HG03045 (cell line): ENCODE measurements at regions not wholly inside any gene's neighbourhood (a gene's known extent, or its start where the extent isn't known, plus 50 kb on each side); places are given as distances from the start of the nearest gene placed in this dataset.

Experiments
- ATAC-seq: cut with Tn5 transposase; IDR thresholded peaks from one replicate; pipeline ENCODE4 v1.9.1; 2021; ENCODE audit warnings: mild to moderate bottlenecking, moderate library complexity; ENCODE audit not compliant: unreplicated experiment

GRCh38 chr21:25425156-25425555, 182.1 kb downstream of the MRPL39 start:
- ATAC-seq: no peak

GRCh38 chr21:25424634-25425033, 182.6 kb downstream of the MRPL39 start:
- ATAC-seq: no peak

- no peak for ATAC-seq
Measured at GRCh38 chr21:25424048-25424447, 183.2 kb downstream of the MRPL39 start.

DNA sequence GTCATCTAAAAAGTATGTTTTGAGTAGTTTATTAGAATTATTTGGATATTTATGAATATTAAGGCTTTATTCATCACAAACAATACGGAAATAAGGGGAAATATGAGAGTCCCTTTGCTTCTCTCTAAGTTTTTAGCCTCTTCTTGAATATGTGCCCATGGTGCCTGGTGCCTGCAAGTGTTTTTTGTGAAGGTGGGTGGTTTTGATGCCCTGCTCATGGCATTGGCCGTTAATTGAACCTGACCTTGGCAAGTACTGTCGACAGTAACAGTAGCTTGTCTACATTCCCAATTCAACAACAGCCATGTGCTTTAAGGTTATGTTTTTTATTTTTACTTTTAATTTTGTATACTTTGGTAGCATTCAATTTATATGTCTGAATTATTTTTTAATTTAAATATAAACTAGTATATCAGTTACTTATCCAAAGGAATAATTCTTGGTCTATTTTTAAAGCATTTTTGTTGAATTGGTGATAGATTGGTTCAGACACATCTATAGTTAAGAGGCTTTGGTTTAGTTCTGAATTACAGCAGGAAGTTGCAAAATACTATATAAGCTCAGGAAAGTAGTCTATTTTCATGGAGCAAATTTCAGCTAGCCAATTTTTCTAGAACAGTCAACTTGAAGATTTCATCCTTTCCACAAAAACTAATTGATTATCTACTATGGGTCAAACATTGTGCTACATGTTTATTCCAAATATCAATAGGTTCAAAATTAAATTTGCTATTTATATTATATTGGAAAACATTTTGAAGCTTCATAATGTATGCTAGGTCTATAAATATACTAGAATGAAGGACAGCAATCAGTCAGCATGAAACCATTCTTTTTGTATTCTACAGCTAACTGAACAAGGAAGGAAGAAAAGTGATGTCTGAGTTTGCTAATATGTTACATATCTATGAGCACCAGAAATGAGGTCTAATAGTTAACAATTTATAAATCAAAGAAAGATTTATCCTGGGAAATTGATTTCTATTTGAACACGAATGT, 184.4 kb downstream of the MRPL39 start:
- ATAC-seq: no peak

DNA sequence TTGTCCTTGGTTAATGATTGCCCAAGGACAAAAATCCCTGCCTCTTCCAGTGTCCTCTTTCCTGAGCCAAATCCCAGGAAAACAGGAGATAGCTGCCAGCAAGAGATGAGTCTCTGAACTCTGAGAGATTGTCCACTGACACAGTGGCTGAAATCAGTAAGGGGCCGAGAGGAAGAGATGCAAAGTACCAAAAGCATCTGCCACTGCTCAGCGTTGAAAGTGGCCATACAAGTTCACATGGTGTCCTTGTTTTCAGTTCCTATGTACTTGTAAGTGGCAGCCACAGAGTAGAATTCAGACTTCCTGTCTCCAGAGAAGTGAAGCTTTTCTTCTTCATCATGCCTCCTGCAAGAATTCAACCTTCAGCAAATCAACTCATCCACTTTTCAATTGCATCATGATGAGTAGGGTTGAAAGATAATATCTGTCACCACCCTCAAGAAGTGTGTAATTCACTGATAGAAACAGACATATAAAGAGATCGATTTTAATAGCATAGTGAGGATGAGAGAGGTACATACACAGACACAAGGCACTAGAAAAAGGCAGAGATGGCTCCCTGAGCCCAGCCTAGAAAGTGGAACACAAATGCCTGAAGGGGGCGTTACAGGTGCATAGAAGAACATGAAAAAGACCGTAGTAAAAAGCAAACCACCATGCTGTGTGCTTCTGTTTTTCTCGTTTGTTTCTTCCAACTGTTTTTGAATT, 185.8 kb downstream of the MRPL39 start:
- ATAC-seq: peak; percentile 71

DNA sequence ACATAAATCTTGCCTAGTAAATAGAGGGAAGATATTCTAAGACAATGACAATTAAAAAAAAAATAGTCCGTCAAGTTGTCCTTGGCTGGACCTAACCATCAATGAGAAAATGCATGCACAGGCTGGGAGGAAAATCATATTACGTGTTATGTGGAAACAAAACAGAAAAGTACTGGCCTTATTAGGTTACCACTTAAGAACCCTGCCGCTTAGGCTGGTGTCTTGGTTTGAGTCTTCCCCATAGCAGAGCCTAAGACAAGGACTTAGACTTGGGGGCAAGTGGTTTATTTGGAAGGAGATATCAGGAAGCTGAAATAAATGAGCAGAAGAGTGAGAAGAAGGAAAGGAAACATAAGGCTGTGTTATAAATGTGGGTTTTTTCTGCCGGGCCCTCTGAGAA, 186.4 kb downstream of the MRPL39 start:
- no peak for ATAC-seq

DNA sequence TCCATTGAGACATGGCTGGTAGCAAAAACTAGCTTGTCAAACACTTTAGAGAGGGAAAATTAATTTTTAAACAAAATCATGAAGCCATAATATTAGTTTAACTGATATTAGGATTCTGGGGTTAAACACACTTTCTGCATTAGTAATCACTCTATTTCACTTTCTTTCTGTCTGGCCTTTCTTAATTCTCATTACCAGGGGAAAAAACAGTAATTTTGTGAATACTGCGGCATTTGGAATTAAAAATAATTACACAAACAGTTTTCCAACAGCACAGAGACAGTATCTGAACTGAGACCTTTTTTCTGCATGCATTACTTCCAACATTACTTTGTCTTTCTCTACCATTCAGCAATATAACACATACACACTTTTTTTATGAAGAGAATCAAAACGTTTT, 190.6 kb downstream of the MRPL39 start:
- ATAC-seq: no peak

DNA sequence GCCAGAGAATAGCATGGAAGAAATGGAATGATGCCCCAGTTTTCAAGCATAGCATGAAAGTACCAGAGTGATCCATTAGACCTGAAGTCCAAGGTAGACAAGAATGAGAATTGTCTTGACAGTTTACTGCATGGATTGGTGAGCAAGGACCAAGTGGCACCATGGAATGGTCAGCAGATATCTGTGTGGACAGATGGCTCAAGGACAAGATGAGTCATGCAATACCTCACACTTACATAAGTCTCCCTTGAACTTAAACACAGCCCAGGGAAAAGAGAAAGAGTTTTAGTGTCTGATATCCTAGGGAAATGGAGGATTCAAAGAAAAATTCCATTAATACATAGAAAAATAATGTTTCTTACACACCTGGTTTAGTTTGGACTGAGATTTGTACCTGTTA, 195.2 kb downstream of the MRPL39 start:
- no peak for ATAC-seq

- no peak for ATAC-seq
Measured at GRCh38 chr21:25409978-25410377, 197.3 kb downstream of the MRPL39 start.

DNA sequence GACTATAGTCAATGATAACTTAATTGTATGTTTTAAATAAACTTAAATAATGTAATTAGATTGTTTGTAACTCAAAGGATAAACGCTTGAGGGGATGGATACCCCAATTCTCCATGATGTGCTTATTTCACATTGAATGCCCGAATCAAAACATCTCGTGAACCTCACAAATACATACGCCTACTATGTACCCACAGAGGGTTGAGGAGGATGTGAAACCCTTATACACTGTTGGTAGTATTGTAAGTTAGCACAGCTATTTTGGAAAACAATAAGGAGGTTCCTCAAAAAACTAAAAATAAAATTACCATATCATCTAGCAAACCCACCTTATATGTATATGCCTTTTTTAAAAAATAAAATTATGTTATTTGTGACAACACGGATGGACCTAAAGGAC, 198.6 kb downstream of the MRPL39 start:
- no peak for ATAC-seq

DNA sequence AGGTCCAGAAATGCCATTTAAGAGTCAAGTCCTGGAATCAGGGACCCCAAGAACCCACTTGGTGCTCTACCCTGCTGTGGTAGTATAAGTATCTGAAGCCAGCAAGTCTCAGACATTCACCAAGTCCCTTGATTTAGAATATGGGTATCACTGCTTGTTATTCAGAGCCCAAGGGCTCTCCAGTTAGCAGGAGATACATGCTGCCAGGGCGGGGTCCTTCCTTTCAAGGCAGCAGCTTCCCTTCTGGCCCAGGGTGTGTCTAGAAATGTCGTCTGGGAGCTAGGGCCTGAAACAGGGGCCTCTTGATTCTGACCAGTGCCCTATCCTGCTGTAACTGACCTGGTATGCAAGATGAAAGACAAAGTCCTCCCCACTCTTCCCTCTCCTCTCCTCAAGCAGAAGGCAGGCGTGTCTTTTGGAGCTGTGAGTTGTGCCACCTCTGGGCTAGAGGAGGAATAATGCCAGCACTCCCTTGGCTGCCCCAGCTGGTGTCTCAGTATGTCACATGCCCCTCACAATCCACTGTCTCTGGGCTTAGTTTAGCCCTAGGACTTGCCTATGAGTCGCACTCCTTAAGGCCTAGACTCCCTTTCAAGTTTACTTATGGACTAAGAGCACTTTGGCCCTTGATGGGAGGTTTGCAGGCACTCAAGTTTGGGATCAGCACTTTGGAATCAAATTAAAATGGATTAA, 200.2 kb downstream of the MRPL39 start:
- ATAC-seq: no peak

GRCh38 chr21:25405984-25406383, 201.3 kb downstream of the MRPL39 start:
- ATAC-seq: no peak

DNA sequence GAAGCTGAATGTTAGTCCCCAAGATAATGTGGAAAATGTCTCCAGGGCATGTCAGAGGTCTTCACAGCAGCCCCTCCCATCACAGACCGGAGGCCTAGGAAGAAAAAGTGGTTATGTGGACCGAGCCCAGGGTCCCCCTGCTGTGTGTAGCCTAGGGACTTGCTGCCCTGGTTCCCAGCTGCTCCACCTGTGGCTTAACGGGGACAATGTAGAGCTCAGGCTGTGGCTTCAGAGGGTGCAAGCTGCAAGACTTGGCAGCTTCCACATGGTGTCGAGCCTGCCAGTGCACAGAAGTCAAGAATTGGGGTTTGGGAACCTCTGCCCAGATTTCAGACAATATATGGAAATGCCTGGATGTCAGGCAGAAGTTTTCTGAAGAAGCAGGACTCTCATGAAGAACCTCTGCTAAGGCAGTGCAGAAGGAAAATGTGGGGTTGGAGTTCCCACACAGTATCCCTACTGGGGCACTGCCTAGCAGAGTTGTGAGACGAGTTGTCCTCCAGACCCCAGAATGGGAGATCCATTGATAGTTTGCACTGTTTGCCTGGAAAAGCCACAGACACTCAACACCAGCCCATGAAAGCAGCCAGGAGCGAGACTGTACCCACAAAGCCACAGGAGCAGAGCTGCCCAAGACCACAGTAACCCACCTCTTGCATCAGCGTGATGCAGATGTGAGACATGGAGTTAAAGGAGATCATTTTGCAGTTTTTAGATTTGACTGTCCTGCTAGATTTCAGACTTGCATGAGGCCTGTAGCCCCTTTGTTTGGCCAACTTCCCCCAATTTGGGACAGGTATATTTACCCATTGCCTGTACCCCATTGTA, 204.9 kb downstream of the MRPL39 start:
- no peak for ATAC-seq

DNA sequence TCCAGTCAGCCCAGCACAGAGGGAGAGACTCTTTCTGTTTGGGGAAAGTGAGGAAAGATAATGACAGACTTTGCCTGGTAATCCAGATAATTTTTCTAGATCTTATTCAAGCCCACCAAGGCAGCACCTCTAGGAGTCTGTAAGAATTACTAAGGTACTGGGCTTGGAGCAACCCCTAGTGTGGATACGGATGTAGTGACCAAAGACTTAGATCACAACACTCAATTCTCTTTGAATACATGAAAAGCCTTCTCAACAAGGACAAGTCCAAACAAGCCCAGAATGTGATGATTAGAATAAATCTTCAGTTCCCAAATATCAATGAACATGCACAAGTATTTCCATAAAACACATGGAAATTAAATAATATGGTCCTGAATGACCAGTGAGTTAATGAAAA, 206.9 kb downstream of the MRPL39 start:
- ATAC-seq: no peak

- ATAC-seq: no peak
Measured at GRCh38 chr21:25398630-25399029, 208.7 kb downstream of the MRPL39 start.

GRCh38 chr21:25396135-25396711, 211.1 kb downstream of the MRPL39 start:
- peak; percentile 84 for ATAC-seq

DNA sequence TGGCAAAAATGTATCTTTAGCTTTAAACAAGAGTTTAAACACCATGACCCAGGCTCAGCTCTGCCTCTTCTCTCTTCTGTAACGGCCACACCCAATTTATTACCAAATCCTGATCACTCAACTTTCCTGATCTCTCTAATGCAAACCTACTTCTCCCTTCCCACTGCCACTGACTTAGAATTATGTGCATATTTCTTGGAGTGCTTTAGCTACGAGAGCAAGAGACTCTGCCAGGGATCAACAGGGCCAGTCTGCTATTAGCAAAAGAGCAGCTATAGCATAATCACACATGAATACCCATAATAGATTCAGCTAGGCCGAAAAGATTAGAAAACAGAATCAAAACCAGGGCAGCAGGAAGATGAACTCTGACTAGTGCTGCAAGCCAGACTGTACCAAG, 215.5 kb downstream of the MRPL39 start:
- no peak for ATAC-seq

- ATAC-seq: no peak
Measured at GRCh38 chr21:25390701-25391100, 216.6 kb downstream of the MRPL39 start.

DNA sequence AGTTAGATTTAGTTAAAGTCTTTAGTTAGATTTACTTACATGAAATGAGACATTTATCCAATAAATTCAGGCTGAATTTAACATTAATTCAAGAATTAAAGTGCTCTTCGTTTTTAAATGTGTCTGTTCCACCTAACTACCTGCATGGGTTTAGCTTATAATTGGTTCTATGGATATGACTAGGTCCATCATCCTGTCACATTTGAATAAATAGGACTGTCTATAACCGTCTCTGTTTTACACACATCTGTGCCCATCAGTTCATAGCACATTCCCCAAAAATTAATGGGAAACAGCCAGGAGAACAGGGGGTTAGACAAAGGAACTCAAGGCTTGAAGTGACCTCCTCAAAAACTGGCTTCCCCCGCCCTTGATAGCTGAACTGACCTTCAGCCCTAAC, 219.6 kb downstream of the MRPL39 start:
- ATAC-seq: no peak

GRCh38 chr21:25385911-25386474, 221.3 kb downstream of the MRPL39 start:
- ATAC-seq: no peak
